ENCODE measurements at regions not wholly inside any gene's neighbourhood (a gene's known extent, or its start where the extent isn't known, plus 50 kb on each side); places are given as distances from the start of the nearest gene placed in this dataset.

DNA sequence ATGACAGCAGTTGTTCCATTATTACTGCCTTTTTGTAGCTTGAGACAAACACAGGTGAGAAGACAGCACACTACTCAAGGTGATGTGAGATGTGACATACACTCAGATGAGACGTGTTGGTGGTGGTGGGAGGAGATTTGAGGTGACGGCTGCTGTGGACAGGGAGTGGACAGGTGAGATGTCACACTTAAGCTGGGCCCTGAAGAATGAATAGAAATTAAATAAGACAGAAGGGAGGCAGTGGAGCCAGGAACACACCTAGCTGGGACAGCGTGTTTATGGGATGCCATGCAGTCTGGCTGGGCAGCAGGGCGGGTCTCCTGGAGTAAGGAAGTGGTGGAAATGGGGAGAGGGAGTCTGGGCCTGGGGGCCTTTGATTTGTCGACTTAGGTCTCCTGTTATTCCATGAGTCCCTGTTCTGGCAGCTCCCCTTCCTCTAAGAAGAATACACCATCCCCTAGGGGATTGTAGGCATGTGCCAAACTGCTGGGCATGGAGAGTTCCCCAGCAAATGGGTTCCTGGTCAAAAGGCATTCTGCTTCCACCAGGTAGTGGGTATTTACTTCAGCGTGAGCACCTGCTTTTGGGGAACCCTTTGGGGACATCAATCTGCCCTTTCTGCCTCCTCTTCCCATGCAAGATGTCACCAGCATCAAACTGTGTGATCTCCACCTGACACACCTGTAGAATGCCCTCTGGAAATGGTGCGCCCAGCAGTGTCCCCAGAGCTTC lies 71.2 kb upstream of the ESRRB start:
- in situ Hi-C loops (cut with MboI; ENCODE audit: low sequenced_read_pairs, unreplicated experiment): no loop called here
- DNase-seq (ENCODE audit: low spot score): no peak
- TF ChIP-seq, protein P1, sequence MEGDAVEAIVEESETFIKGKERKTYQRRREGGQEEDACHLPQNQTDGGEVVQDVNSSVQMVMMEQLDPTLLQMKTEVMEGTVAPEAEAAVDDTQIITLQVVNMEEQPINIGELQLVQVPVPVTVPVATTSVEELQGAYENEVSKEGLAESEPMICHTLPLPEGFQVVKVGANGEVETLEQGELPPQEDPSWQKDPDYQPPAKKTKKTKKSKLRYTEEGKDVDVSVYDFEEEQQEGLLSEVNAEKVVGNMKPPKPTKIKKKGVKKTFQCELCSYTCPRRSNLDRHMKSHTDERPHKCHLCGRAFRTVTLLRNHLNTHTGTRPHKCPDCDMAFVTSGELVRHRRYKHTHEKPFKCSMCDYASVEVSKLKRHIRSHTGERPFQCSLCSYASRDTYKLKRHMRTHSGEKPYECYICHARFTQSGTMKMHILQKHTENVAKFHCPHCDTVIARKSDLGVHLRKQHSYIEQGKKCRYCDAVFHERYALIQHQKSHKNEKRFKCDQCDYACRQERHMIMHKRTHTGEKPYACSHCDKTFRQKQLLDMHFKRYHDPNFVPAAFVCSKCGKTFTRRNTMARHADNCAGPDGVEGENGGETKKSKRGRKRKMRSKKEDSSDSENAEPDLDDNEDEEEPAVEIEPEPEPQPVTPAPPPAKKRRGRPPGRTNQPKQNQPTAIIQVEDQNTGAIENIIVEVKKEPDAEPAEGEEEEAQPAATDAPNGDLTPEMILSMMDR (IDR thresholded peaks at IDR 0.05; ENCODE audit: borderline replicate concordance, control extremely low read depth, extremely low read depth, insufficient read depth, missing control alignments): no peak

DNA sequence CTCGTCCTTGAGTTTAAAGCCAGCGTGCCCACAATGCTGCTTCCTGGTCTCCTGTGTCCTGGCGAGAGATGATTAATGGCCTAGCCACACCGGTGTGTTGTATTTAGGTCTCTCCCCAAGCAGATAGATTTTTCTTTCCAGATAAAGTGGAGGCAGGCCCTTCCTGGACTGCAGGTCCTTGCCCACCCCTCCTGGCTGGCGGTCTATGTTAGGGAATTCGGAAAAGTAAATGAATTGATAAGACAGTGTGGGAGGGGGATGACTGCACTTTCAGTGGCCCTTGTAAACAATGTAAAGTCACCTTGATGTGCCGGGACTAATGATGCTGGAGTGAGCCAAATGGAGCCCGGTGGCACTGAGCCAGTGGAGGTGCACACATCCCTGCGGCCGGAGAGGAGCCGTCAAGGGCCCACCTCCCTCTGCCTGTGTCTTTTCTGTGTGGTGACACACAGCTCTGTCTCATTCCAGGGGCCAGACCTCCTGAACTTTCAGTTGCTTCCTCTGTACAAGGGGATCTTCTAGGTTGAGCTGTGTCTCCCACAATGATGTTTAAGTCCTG lies 70.6 kb upstream of the ESRRB start:
- no peak for DNase-seq (ENCODE audit: low spot score)
- in situ Hi-C loops (cut with MboI; ENCODE audit: low sequenced_read_pairs, unreplicated experiment): no loop called here

DNA sequence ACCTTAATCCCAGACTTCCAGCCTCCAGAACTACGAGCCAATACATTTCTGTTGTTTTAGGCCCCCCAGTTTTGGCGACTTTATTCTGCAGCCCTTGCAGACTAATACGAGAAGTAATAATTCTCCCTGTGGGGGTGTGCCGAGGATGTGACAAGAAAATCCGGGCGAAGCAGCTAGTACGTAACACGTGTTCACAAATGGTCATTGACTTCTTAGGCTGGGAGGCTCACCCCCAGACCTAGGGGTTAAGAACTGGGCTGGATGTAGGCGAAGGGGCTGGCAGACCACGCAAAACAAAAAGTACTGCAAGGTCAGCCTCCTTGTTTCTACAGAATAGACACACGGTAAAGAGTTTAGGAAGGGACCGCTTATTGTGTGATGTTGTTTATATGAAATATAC lies 69.8 kb upstream of the ESRRB start:
- DNase-seq (ENCODE audit: low spot score): no peak
- in situ Hi-C loops (cut with MboI; ENCODE audit: low sequenced_read_pairs, unreplicated experiment): no loop called here
- TF ChIP-seq, protein P1 (IDR thresholded peaks at IDR 0.05; ENCODE audit: borderline replicate concordance, control extremely low read depth, extremely low read depth, insufficient read depth, missing control alignments): no peak

More for the DNA sequence above, 70.6 kb upstream of the ESRRB start:
- TF ChIP-seq, protein P1 (IDR thresholded peaks at IDR 0.05; ENCODE audit: borderline replicate concordance, control extremely low read depth, extremely low read depth, insufficient read depth, missing control alignments): no peak

GRCh38 chr14:76307786-76308780 lies 67.9 kb upstream of the ESRRB start:
- no peak for DNase-seq (ENCODE audit: low spot score)
- TF ChIP-seq, protein P1 (IDR thresholded peaks at IDR 0.05; ENCODE audit: borderline replicate concordance, control extremely low read depth, extremely low read depth, insufficient read depth, missing control alignments): no peak
- in situ Hi-C loops (cut with MboI; ENCODE audit: low sequenced_read_pairs, unreplicated experiment): no loop called here

- in situ Hi-C loops (cut with MboI; ENCODE audit: low sequenced_read_pairs, unreplicated experiment): no loop called here
- TF ChIP-seq, protein P1 (IDR thresholded peaks at IDR 0.05; ENCODE audit: borderline replicate concordance, control extremely low read depth, extremely low read depth, insufficient read depth, missing control alignments): no peak
- DNase-seq (ENCODE audit: low spot score): no peak
These were observed 66.3 kb upstream of the ESRRB start for GRCh38 chr14:76309572-76310162.
